ENCODE measurements at regions not wholly inside any gene's neighbourhood (a gene's known extent, or its start where the extent isn't known, plus 50 kb on each side); places are given as distances from the start of the nearest gene placed in this dataset.

- Histone ChIP-seq H3K27me3 (ENCODE audit: control insufficient read depth, insufficient read depth, low read length, poor library complexity, severe bottlenecking) (no peaks in the 10 kb centered on the region), H3K9ac (ENCODE audit: extremely low read depth, low read length, poor library complexity, severe bottlenecking) (no peak overlapping the region), H3K4me1 (ENCODE audit: control insufficient read depth, insufficient read depth, low read length) (no peaks in the 10 kb centered on the region), H3K27ac (ENCODE audit: low read depth, low read length) (no peak overlapping the region), H3K9me3 (ENCODE audit: control insufficient read depth, low read length) (no peaks in the 10 kb centered on the region), H3K36me3 (ENCODE audit: control insufficient read depth, insufficient read depth, low read length) (no peaks in the 10 kb centered on the region), H3K4me3 (ENCODE audit: low read length) (no peak overlapping the region)
- Mint-ChIP-seq H3K4me3 (no peak overlapping the region), H3K27me3 (ENCODE audit: insufficient read depth) (no peaks in the 10 kb centered on the region), H3K4me1 (no peaks in the 10 kb centered on the region), H3K27ac (no peak overlapping the region), H3K36me3 (ENCODE audit: low read depth) (no peaks in the 10 kb centered on the region), H3K9me3 (no peaks in the 10 kb centered on the region)
- TF ChIP-seq CTCF (conservative IDR thresholded peaks at IDR 0.05): no peak
- no CpG with 5 or more reads among the region's 1 CpG for WGBS, 2 experiments (ENCODE audit: insufficient coverage in 1 of 2, insufficient read length in 1 of 2)
- DNase-seq: no peak
These were observed 558.3 kb downstream of the PLCL1 start for GRCh38 chr2:198362740-198363139.

- no peaks in the 10 kb centered on the region for H3K27me3 Mint-ChIP-seq (ENCODE audit: insufficient read depth)
- H3K27ac ChIP-seq (ENCODE audit: low read depth, low read length): no peak overlapping the region
- DNase-seq: no peak
- H3K9me3 Mint-ChIP-seq: no peaks in the 10 kb centered on the region
- no peak overlapping the region for H3K27ac Mint-ChIP-seq
- H3K36me3 Mint-ChIP-seq (ENCODE audit: low read depth): no peaks in the 10 kb centered on the region
- no peak overlapping the region for H3K4me3 ChIP-seq (ENCODE audit: low read length)
- no peaks in the 10 kb centered on the region for H3K27me3 ChIP-seq (ENCODE audit: control insufficient read depth, insufficient read depth, low read length, poor library complexity, severe bottlenecking)
- H3K36me3 ChIP-seq (ENCODE audit: control insufficient read depth, insufficient read depth, low read length): no peaks in the 10 kb centered on the region
- no peaks in the 10 kb centered on the region for H3K4me1 ChIP-seq (ENCODE audit: control insufficient read depth, insufficient read depth, low read length)
- 91 to 95% methylated on average over 3 to 5 of the region's 5 CpGs for WGBS, 2 experiments (ENCODE audit: insufficient coverage in 1 of 2, insufficient read length in 1 of 2)
- no peak for TF ChIP-seq CTCF (conservative IDR thresholded peaks at IDR 0.05)
- no peaks in the 10 kb centered on the region for H3K9me3 ChIP-seq (ENCODE audit: control insufficient read depth, low read length)
- H3K9ac ChIP-seq (ENCODE audit: extremely low read depth, low read length, poor library complexity, severe bottlenecking): no peak overlapping the region
- H3K4me3 Mint-ChIP-seq: no peak overlapping the region
- H3K4me1 Mint-ChIP-seq: no peaks in the 10 kb centered on the region
These were observed 554.9 kb downstream of the PLCL1 start for GRCh38 chr2:198359308-198359707.

GRCh38 chr2:198356157-198356556, 551.8 kb downstream of the PLCL1 start:
- WGBS, 2 experiments (ENCODE audit: insufficient coverage in 1 of 2, insufficient read length in 1 of 2): 89% methylated on average over 4 of the region's 4 CpGs; no CpG with 5 or more reads in 1 of the 2 experiments
- no peak overlapping the region for H3K4me3 Mint-ChIP-seq

More at GRCh38 chr2:198356157-198356556, 551.8 kb downstream of the PLCL1 start:
- Mint-ChIP-seq H3K36me3 (ENCODE audit: low read depth) (no peaks in the 10 kb centered on the region), H3K9me3 (no peaks in the 10 kb centered on the region), H3K27me3 (ENCODE audit: insufficient read depth) (no peaks in the 10 kb centered on the region), H3K27ac (no peak overlapping the region), H3K4me1 (no peaks in the 10 kb centered on the region)
- TF ChIP-seq CTCF (conservative IDR thresholded peaks at IDR 0.05): no peak
- Histone ChIP-seq H3K27ac (ENCODE audit: low read depth, low read length) (no peak overlapping the region), H3K4me3 (ENCODE audit: low read length) (no peak overlapping the region), H3K4me1 (ENCODE audit: control insufficient read depth, insufficient read depth, low read length) (no peaks in the 10 kb centered on the region), H3K9ac (ENCODE audit: extremely low read depth, low read length, poor library complexity, severe bottlenecking) (no peak overlapping the region), H3K36me3 (ENCODE audit: control insufficient read depth, insufficient read depth, low read length) (no peaks in the 10 kb centered on the region), H3K27me3 (ENCODE audit: control insufficient read depth, insufficient read depth, low read length, poor library complexity, severe bottlenecking) (no peaks in the 10 kb centered on the region), H3K9me3 (ENCODE audit: control insufficient read depth, low read length) (no peaks in the 10 kb centered on the region)
- DNase-seq: no peak

Data from endodermal cell (in vitro differentiated cells).